ENCODE measurements at regions not wholly inside any gene's neighbourhood (a gene's known extent, or its start where the extent isn't known, plus 50 kb on each side); places are given as distances from the start of the nearest gene placed in this dataset.
A peak's percentile ranks its signal among the peaks of the same experiment; 100 is the strongest.

GRCh38 chr2:240206630-240207029 is 66.2 kb upstream of the OTOS start:
- in situ Hi-C loops (cut with HindIII; ENCODE audit: low pct_unique_long_range_greater_than_20kb, low sequenced_read_pairs): no loop called here
- DNase-seq (ENCODE audit: low read depth, low spot score): no peak

- in situ Hi-C loops (cut with HindIII; ENCODE audit: low pct_unique_long_range_greater_than_20kb, low sequenced_read_pairs): no loop called here
- no peak for DNase-seq (ENCODE audit: low read depth, low spot score)
These were observed 67.2 kb upstream of the OTOS start for GRCh38 chr2:240207661-240208060.

DNA sequence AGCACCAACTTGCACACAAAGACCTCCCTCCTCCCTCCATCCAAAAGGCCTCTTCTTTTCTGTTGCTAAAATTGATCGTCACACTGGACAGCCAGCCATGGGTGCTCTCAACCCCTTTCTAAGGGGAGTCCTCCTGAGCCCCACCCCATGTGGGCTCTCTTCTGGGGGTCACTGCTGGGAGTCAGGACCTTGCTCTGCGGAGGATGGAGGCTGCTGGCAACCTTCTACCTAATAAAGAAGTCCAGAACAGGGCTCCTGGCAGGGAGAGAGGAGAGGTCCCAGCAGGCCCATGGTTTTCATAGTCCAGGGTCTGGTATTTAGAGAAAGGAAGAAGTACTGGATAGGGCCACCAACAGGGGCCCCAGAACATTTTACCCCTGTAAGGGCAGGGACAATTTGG is 67.6 kb upstream of the OTOS start:
- no peak for DNase-seq (ENCODE audit: low read depth, low spot score)
- in situ Hi-C loops (cut with HindIII; ENCODE audit: low pct_unique_long_range_greater_than_20kb, low sequenced_read_pairs): no loop called here

GRCh38 chr2:240208631-240209211 is 68.3 kb upstream of the OTOS start:
- no peak for DNase-seq (ENCODE audit: low read depth, low spot score)
- in situ Hi-C loops (cut with HindIII; ENCODE audit: low pct_unique_long_range_greater_than_20kb, low sequenced_read_pairs): no loop called here

GRCh38 chr2:240209493-240209892 is 69.0 kb upstream of the OTOS start:
- in situ Hi-C loops (cut with HindIII; ENCODE audit: low pct_unique_long_range_greater_than_20kb, low sequenced_read_pairs): no loop called here
- no peak for DNase-seq (ENCODE audit: low read depth, low spot score)

GRCh38 chr2:240210198-240210965 is 69.9 kb upstream of the OTOS start:
- in situ Hi-C loops (cut with HindIII; ENCODE audit: low pct_unique_long_range_greater_than_20kb, low sequenced_read_pairs): no loop called here

GRCh38 chr2:240211096-240211495 is 70.6 kb upstream of the OTOS start:
- DNase-seq (ENCODE audit: low read depth, low spot score): no peak
- in situ Hi-C loops (cut with HindIII; ENCODE audit: low pct_unique_long_range_greater_than_20kb, low sequenced_read_pairs): no loop called here

More at GRCh38 chr2:240210198-240210965, 69.9 kb upstream of the OTOS start:
- DNase-seq (ENCODE audit: low read depth, low spot score): no peak

DNA sequence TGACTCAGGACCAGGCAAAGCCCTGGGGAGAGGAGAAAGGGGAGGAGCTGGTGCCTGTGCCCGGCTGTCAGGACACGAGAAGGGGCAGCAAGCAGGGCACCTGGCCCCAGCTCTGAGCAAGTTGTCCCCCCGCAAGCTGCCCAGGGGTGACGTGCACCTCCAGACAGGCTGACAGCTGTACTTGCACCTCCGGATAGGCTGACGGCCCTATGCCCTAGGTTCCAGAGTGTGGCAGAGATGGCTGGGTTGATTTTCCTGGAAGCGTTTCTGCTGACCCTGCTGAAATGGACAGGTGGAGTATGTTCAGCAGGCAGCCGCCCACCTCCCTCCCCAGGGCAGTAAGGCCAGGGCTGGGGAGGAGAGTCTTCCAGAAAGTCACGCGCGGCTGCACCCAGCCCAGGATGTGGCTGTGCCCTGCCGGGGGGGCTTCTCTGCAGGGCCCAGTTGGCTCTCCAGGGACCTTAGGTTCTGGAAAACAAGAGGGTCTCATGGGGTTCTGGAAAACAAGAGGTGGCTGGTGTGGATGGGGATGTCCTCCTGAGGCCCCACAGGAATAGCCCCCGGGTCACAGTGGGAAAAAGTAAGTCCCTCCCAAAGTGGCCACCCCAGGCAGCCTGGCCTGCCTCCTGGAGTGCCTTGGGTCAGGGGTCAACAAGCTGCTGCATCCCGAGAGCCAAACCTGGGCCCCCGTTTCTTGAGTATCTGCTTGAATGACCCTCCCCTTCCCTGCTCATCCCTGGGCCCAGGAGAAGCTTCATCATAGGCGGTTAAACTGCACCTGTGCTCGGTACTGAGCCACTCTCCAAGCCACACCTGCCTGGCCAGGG is 71.4 kb upstream of the OTOS start:
- in situ Hi-C loops (cut with HindIII; ENCODE audit: low pct_unique_long_range_greater_than_20kb, low sequenced_read_pairs): no loop called here
- no peak for DNase-seq (ENCODE audit: low read depth, low spot score)

- in situ Hi-C loops (cut with HindIII; ENCODE audit: low pct_unique_long_range_greater_than_20kb, low sequenced_read_pairs): no loop called here
- DNase-seq (ENCODE audit: low read depth, low spot score): no peak
These were observed 72.2 kb upstream of the OTOS start for GRCh38 chr2:240212425-240213225.

GRCh38 chr2:240213226-240213475 is 72.7 kb upstream of the OTOS start:
- DNase-seq (ENCODE audit: low read depth, low spot score): no peak
- in situ Hi-C loops (cut with HindIII; ENCODE audit: low pct_unique_long_range_greater_than_20kb, low sequenced_read_pairs): no loop called here

GRCh38 chr2:240213476-240214421 is 73.3 kb upstream of the OTOS start:
- in situ Hi-C loops (cut with HindIII; ENCODE audit: low pct_unique_long_range_greater_than_20kb, low sequenced_read_pairs): no loop called here
- DNase-seq (ENCODE audit: low read depth, low spot score): no peak

GRCh38 chr2:240214790-240215675 is 74.6 kb upstream of the OTOS start:
- in situ Hi-C loops (cut with HindIII; ENCODE audit: low pct_unique_long_range_greater_than_20kb, low sequenced_read_pairs): no loop called here
- DNase-seq (ENCODE audit: low read depth, low spot score): no peak

GRCh38 chr2:240215676-240216051 is 75.2 kb upstream of the OTOS start:
- no peak for DNase-seq (ENCODE audit: low read depth, low spot score)
- in situ Hi-C loops (cut with HindIII; ENCODE audit: low pct_unique_long_range_greater_than_20kb, low sequenced_read_pairs): no loop called here

DNA sequence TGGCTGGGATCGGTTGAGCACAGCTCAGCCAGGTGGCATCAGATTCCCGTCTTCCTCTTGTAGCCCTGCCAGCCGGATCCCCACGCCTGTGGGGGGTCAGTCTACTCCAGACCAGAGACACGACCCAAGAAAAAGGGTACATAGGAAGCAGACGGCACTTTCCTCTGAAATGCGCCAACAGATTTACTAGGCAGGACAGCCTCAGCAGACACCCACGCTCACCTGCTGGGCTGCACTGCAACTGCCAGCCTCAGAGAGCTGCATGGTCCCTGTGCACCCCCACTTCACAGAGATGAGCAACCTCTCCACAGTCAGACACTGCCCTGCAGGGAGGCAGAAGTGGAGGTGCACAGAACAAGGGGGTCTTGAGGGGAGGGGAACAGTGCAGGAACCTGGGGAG is 75.7 kb upstream of the OTOS start:
- in situ Hi-C loops (cut with HindIII; ENCODE audit: low pct_unique_long_range_greater_than_20kb, low sequenced_read_pairs): no loop called here
- DNase-seq (ENCODE audit: low read depth, low spot score): no peak

DNA sequence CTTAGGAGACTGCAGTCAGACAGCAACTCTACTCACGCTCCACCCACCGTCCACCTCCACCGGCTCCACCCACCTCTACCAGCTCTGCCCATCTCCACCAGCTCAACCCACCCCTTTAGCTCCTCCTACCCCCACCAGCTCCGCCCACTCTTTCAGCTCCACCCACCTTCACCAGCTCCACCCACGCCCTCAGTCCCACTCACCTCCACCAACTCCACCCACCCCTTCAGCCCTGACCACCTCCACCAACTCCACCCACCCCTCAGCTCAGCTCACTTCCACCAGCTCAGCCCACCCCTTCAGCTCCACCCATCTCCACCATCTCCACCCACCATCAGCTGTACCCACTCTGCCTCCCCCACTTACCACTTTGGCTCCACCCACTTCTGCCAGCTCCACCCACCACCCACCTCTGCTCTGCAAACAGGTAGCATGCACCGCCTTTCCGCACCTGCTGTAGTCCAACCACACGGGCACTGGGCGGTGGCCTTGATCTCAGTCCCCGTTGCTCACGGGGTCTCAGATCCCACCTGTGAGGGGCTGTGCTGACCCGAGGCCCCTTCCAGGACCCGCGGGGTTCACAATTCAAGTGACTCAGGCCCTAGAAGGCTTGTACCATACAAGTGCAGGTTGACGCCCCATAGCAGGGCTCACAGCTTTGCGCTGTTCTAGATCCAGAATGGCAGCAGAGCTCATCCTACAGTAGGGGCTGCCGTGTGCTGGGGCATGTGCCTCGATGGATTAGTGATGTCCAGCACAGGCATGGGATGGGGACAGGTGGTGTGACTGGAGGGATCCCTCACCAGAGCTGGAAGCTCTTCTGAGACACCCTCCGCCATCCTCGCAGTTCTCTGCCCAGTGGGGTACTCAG is 77.2 kb upstream of the OTOS start:
- peak; percentile 32 for DNase-seq (ENCODE audit: low read depth, low spot score)
- in situ Hi-C loops (cut with HindIII; ENCODE audit: low pct_unique_long_range_greater_than_20kb, low sequenced_read_pairs): no loop called here
